HG03571 (cell line): ENCODE measurements at regions not wholly inside any gene's neighbourhood (a gene's known extent, or its start where the extent isn't known, plus 50 kb on each side); places are given as distances from the start of the nearest gene placed in this dataset.
"Not testable (repeated sequence)": the region's sequence is repeated elsewhere in the genome, so short reads cannot be mapped to it uniquely, and the experiment has no call there.

Source experiments
- ATAC-seq: cut with Tn5 transposase; IDR thresholded peaks from one replicate; pipeline ENCODE4 v1.9.1; 2021; ENCODE audit not compliant: unreplicated experiment

GRCh38 chr21:39004634-39005501 lies 178.4 kb downstream of the PSMG1 start:
- no peak for ATAC-seq

DNA sequence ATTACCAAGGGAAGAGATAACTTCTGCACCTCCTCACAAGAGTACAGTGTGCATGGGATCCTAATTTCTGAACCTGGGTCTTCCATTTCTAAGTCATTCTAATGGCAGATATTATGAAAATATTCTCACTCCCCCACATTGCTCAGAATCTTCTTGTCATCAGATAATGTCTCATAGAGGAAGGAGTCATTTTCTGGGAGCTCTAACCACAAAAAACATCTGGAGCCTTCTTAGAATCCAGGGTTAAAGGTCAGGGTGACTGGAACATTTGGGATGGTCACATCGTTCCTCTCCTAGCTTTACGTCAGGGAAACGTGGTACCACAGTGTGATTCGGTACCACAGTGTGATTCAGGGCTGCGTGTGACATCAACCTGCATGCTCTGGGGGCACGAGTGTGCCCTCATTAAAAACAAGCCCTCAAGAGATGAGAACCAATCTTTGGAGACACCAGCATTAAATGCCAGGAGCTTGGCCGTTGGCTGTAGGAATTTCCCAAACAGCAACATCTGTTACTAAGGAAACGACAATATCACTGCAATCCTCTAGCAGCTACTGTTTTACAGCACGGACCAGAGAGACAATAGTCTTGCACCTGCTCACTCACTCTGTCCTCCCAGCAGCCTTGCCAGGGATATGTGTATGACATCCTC lies 179.1 kb downstream of the PSMG1 start:
- ATAC-seq = no peak

DNA sequence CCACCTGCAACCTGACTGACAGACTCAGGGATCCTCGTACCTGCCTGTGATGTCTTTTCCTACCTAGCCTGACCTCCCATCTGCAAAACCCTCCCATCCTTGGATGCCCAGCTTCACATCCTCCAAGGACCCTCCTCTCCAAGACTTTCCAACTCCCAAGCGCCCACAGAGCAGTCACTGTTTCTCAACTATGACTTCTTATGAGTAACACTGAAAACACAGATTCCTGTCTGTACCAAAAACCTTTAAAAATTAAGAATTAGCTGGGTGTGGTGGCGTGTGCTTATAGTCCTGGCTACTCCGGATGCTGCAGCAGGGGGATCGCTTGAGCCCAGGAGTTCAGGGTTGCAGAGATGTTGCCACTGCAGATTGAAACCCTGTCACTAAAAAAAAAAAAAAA lies 181.9 kb downstream of the PSMG1 start:
- ATAC-seq = no peak

GRCh38 chr21:39000496-39000895 lies 182.8 kb downstream of the PSMG1 start:
- ATAC-seq = no peak

- no peak for ATAC-seq
Observed at GRCh38 chr21:38999161-38999560, 184.1 kb downstream of the PSMG1 start.

DNA sequence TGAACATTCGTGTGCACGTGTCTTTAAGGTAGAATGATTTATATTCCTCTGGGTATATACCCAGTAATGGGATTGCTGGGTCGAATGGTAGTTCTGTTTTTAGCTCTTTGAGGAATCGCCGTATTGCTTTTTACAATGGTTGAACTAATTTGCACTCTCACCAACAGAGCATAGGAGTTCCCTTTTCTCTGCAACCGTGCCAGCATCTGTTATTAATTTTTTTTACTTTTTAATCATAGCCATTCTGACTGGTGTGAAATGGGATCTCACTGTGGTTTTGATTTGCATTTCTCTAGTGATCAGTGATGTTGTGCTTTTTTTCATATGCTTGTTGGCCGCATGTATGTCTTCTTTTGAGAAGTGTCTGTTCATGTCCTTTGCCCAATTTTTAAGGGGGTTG lies 185.0 kb downstream of the PSMG1 start:
- not testable (repeated sequence) for ATAC-seq

DNA sequence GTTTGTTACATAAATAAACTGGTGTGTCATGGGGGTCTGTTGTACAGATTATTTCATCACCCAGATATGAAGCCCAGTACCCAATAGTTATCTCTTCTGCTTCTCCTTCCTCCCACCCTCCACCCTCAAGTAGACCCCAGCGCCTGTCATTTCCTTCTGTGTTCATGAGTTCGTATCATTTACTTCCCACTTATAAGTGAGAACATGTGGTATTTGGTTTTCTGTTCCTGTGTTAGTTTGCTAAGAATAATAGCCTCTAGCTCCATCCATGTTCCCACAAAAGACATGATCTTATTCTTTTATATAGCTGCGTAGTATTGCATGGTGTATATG lies 185.4 kb downstream of the PSMG1 start:
- not testable (repeated sequence) for ATAC-seq

GRCh38 chr21:38997051-38997842 lies 186.0 kb downstream of the PSMG1 start:
- no peak for ATAC-seq

GRCh38 chr21:38996355-38996754 lies 186.9 kb downstream of the PSMG1 start:
- no peak for ATAC-seq

DNA sequence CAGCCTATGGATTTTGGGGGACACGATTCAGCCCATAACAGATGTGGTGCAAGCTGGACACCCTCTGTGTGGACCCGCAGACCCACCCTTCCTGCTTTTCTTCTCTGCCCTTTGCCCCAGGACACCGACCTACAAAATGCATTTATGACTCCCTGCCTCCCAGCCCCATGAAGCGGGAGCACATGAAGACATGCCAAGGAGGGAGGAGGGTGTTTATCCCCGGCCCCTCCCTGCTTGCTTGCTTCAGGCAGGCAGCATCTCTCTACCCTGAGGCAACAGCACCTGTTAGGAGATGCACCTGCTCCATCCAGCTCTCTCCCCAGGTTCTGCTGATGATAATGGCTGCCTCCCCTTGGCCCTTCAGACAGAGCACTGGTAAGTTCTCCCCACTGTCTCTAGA lies 187.5 kb downstream of the PSMG1 start:
- ATAC-seq = no peak

- ATAC-seq = no peak
Observed at GRCh38 chr21:38995071-38995669, 188.1 kb downstream of the PSMG1 start.

DNA sequence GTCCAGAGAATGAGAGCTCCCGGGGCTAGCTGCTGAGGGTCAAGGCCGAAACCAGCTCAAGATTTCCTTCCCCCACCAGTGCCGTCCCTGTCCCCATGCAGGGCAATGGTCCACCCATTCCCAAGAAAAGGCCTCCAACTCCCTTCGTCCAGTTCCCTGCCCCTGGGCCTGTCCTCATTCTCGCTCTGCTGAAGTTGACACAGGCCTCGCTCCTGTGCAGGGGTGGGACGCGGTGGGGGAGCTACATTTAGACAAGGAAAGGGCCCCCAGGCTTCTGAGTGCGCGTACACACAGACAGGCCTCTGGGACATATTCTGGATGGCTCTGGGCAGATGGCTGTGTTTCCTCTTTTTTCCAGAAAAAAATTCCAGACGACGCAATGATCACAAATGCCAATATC lies 188.3 kb downstream of the ETS2 start:
- no peak for ATAC-seq

GRCh38 chr21:38993561-38993960 lies 187.8 kb downstream of the ETS2 start:
- ATAC-seq = no peak

DNA sequence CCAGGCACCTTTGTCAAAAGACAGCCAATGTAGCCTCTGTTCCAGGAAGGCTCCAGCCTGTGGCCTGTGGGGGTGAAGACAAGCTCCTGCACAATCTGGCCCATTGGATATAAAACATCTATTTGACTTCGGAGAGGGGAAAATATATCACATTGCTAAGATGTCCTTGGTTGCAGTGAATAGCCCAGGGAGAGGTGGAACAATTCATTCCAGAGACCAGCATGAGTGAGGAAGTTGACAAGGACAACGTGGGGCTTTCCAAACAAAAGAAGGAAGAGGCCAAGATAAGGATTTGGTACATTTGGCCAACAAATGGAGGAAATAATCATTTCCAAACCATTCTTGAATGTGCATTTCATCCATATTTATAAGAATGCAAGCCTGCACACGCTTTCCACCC lies 187.0 kb downstream of the ETS2 start:
- no peak for ATAC-seq

DNA sequence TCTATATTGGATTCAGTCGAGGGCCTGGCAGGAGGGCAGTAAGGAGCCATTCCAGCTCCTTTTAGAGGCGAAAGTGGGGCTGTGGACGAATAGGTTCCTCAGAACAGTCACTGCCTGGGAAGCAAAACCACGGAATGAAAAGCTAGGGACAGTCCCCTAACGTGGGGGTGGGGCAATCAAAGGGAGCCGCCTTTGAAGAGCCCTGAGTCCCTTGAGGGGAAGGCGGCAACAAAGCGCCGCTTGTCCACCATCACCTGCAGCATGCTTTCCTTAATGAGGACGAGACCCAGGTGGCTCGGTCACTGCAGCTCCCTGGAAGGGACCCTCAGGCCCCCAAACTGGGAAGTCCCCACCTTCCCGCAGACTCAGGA lies 184.7 kb downstream of the ETS2 start:
- no peak for ATAC-seq

- no peak for ATAC-seq
Observed at GRCh38 chr21:38989745-38990423, 184.2 kb downstream of the ETS2 start.

DNA sequence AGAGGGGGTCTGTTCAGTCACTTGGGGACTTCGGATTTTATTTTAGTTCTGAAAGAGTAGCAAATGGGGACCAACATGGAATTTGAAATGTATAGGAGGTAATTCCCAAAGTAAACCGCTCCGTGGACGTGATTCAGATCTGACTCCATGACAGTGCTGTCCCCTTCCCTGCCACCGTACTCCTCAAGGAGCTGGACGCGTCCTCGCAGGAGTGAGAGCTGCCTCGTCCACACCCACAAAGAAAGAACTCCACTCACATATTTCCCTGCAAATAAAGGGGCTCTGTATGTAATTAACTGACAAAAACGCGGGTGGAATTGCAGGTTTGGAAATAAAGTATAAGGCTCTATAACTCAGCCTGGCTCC lies 183.6 kb downstream of the ETS2 start:
- ATAC-seq = no peak

GRCh38 chr21:38988509-38989378 lies 183.0 kb downstream of the ETS2 start:
- ATAC-seq = no peak

DNA sequence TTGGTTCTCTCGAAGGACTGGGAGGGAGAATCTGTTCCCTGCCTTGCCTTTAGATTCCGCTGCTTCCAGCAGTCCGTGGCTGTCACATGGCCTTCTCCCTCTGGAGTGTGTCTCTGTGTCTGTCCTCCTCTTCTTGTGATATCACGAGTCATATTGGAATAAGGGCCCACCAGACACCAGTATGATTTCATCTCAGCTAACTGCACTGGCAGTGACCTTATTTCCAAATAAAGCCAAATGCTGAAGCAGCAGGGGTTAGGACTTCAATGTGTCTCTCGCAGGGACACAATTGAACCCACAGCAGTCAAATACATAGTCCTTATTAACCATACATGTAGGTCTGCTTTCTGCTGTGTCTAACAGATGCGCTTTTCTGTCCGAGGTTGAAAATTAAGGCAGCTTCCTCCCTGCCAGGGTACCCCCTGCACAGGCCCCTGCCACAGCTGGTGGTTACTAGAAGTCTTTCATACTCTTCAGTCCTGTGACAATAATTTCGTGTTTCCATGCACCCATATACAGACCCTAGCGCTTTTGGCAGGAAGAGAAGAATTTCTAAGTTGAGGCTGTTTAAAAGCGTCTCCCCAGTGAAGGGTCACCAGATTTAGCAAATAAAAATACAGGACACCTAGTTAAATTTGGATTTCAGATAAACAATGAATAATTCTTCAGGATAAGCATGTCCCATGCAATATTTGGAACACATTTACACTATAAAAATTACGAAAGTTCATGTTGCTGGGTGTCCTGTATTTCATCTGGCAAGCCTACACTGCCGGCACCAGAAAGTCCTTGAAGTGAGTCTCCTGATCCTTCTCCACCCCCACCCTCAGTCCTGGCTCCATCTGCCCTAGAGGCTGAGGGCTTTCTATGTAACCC lies 182.1 kb downstream of the ETS2 start:
- no peak for ATAC-seq
